ENCODE measurements at regions not wholly inside any gene's neighbourhood (a gene's known extent, or its start where the extent isn't known, plus 50 kb on each side); places are given as distances from the start of the nearest gene placed in this dataset.

DNA sequence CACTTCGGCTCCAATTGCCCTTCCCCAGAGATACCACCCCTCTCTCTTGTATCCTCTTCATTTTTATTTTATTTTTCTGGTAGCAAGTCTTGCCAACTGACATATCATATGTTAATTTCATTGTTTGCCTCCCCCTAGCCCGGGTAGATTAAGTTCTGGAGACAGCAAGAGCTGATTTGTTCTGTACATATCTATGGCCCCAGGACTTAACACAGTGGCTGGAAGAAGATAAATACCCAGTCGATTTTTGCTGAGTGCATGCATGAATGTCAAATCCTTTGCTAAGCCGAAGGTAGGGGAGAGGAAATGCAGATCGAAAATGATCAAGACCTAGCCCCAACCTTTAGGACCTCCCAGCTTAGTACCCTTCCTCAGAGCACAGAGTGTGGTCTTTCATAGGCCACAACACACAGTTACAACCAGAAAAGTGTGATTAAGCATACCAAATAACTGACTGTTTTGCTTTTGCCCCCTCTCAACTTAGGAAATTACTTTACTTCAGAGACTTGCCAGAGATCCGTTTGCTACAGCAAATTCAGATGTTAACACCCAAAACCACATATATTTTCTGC is 58.7 kb upstream of the KLF3 start:
- TF ChIP-seq, protein P1, sequence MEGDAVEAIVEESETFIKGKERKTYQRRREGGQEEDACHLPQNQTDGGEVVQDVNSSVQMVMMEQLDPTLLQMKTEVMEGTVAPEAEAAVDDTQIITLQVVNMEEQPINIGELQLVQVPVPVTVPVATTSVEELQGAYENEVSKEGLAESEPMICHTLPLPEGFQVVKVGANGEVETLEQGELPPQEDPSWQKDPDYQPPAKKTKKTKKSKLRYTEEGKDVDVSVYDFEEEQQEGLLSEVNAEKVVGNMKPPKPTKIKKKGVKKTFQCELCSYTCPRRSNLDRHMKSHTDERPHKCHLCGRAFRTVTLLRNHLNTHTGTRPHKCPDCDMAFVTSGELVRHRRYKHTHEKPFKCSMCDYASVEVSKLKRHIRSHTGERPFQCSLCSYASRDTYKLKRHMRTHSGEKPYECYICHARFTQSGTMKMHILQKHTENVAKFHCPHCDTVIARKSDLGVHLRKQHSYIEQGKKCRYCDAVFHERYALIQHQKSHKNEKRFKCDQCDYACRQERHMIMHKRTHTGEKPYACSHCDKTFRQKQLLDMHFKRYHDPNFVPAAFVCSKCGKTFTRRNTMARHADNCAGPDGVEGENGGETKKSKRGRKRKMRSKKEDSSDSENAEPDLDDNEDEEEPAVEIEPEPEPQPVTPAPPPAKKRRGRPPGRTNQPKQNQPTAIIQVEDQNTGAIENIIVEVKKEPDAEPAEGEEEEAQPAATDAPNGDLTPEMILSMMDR (IDR thresholded peaks at IDR 0.05): no peak
- ChIA-PET POLR2A (no interaction called here), CTCF (no interaction called here)
- Mint-ChIP-seq H3K4me3 (no peak overlapping the region), H3K9me3 (peaks cover 1% of the 10 kb centered on the region), H3K4me1 (peaks cover 4% of the 10 kb centered on the region), H3K27ac (no peak overlapping the region), H3K36me3 (ENCODE audit: low read depth) (no peaks in the 10 kb centered on the region), H3K27me3 (no peaks in the 10 kb centered on the region)
- no peak for DNase-seq
- intact Hi-C loops (cut with micrococcal nuclease): no loop called here
- no peak for ATAC-seq (ENCODE audit: low read depth)

DNA sequence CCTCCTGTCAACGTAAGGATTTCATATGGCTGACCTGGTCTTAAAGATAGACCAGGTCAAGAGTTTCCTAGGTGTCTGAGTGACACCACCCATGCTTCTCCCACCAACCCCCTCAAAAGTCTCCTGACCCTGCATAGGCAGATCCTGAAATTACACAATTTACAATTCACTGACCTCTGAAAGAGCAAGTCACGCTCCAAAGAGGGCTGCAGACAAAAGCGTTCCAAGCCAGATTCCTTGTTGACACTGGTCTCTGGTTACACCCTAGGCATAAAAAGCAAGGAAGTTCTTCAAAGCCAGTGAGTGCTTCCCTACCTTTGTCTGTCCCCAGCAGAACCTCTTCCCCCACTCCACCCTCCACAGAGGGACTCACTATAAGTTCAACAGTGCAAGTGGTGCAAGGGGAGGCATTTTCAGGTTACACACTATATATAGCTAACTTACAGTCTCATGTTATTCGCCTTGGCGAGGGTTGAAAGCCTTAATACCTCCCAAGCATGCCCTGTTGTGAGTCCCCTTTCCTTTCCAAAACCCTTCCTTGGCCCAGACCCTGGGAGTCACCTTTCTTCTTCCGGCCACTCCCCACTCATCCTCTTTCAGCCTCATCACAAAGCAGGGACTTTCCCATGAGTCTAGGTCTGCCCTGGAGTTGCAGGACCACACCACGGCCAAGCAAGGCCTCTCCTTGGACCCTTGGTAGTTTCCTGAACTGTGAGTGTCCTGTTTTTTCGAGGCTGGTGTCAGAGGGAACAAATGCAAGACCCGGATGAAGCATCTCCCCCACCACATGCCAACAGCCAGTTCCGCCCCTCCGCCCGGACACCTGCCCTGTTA is 58.0 kb upstream of the KLF3 start:
- ATAC-seq (ENCODE audit: low read depth): no peak
- no peaks in the 10 kb centered on the region for H3K27me3 Mint-ChIP-seq
- DNase-seq: no peak
- H3K4me3 Mint-ChIP-seq: no peak overlapping the region
- H3K9me3 Mint-ChIP-seq: no peaks in the 10 kb centered on the region
- H3K4me1 Mint-ChIP-seq: peaks cover 6% of the 10 kb centered on the region
- TF ChIP-seq, protein P1 (IDR thresholded peaks at IDR 0.05): no peak
- no peak overlapping the region for H3K27ac Mint-ChIP-seq
- ChIA-PET CTCF (no interaction called here), POLR2A (no interaction called here)
- intact Hi-C loops (cut with micrococcal nuclease): no loop called here
- H3K36me3 Mint-ChIP-seq (ENCODE audit: low read depth): no peaks in the 10 kb centered on the region

DNA sequence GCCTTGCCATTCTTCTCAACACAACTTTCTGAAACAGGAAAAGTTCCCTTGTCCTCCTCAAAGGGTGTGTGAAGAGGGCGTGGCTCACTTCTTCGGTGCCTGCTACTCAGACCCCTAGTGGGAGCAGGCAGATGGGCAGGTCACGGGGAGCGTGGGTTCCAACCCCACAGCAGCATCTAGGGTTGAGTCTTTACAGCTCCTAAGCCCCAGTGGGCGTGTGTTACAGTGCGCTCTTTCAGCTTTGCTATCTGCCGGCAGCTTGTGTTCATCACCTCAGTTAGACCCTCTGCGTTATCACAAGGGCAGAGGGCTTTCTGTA is 57.5 kb upstream of the KLF3 start:
- ChIA-PET POLR2A (no interaction called here), CTCF (no interaction called here)
- H3K36me3 Mint-ChIP-seq (ENCODE audit: low read depth): no peaks in the 10 kb centered on the region

DNA sequence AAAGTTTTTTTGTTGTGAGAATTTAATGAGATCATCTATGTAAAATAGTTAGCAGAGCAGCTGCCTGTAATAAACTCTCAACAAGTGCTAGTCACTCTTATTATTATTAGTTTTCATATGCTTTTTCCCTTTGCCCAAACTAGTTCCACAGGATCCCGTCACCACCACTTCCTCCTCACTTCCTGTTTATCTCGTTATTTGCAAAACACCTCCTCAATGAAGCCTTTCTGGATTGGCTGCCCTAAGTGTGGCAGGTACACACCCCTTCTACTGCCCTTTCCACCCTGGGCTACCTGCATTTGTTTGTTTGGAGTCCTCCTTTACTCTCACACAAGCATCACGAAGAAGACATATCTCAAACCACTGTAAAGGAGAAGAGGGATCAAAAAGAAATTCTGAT is 54.4 kb upstream of the KLF3 start:
- Mint-ChIP-seq H3K4me3 (no peak overlapping the region), H3K36me3 (ENCODE audit: low read depth) (no peaks in the 10 kb centered on the region), H3K9me3 (no peaks in the 10 kb centered on the region), H3K27ac (no peak overlapping the region), H3K27me3 (no peaks in the 10 kb centered on the region), H3K4me1 (peaks cover 9% of the 10 kb centered on the region)
- intact Hi-C loops (cut with micrococcal nuclease): no loop called here
- CTCF ChIA-PET: no interaction called here
- POLR2A ChIA-PET: no interaction called here
- TF ChIP-seq, protein P1 (IDR thresholded peaks at IDR 0.05): no peak
- DNase-seq: no peak
- ATAC-seq (ENCODE audit: low read depth): no peak

More for the DNA sequence above, 57.5 kb upstream of the KLF3 start:
- Mint-ChIP-seq H3K4me1 (peaks cover 9% of the 10 kb centered on the region), H3K27ac (no peak overlapping the region), H3K4me3 (no peak overlapping the region), H3K27me3 (no peaks in the 10 kb centered on the region), H3K9me3 (no peaks in the 10 kb centered on the region)
- DNase-seq: no peak
- intact Hi-C loops (cut with micrococcal nuclease): no loop called here
- ATAC-seq (ENCODE audit: low read depth): no peak
- TF ChIP-seq, protein P1 (IDR thresholded peaks at IDR 0.05): no peak

DNA sequence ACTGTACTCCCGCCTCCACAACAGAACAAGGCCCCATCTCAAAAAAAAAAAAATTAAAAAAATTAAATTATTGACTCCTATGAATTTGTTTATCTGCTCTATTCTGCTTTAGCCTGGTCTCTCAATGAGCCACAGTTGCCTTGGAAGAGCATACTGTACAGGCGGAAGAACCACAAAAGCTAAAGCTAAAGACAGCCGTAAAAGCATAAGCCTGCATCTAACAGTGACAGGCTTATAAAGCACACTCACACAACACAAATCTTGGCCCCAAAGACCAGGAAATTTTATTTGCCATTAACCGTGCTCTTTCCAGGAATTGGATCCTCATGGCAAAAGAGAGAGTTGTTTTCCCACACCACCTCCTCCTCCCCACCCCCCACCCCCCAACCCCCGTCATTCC is 53.5 kb upstream of the KLF3 start:
- H3K36me3 Mint-ChIP-seq (ENCODE audit: low read depth): no peaks in the 10 kb centered on the region
- ATAC-seq (ENCODE audit: low read depth) (no peak), DNase-seq (no peak)
- no peaks in the 10 kb centered on the region for H3K27me3 Mint-ChIP-seq
- TF ChIP-seq, protein P1 (IDR thresholded peaks at IDR 0.05): no peak
- ChIA-PET POLR2A (no interaction called here), CTCF (no interaction called here)
- no peak overlapping the region for H3K27ac Mint-ChIP-seq
- no peaks in the 10 kb centered on the region for H3K9me3 Mint-ChIP-seq
- intact Hi-C loops (cut with micrococcal nuclease): no loop called here
- no peak overlapping the region for H3K4me3 Mint-ChIP-seq
- peaks cover 9% of the 10 kb centered on the region for H3K4me1 Mint-ChIP-seq
